ENCODE measurements at regions not wholly inside any gene's neighbourhood (a gene's known extent, or its start where the extent isn't known, plus 50 kb on each side); places are given as distances from the start of the nearest gene placed in this dataset.

DNA sequence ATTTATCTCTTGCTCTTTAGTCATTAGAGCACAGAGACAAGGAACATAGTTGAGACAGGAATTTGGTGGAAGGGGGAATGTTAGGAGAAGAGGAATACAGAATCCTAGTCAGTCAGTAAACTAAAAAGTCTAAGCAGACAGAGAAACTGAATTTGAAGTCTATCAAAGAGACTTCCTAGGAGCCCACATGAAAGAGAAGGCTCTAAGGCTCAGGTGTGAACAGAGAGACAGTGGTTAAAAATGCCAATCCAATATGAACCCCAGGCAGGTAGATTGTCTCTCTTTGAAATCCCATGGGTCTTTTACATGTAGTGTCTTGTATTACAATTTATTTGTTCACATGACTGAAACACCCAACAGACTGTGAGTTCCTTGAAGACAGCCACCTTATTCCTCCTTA lies 77.8 kb upstream of the NFKB1 start:
- no peaks in the 10 kb centered on the region; a peak in 1 of 4 replicates for H3K9me3 ChIP-seq (ENCODE audit: insufficient read depth in 2 of 2, low read depth in 1 of 2, low read length in 1 of 2)
- no peak overlapping the region for H2BK5ac ChIP-seq (ENCODE audit: low read depth, low read length)
- H3K4me1 ChIP-seq (replicated peaks in 1 of 4; ENCODE audit: control insufficient read depth in 3 of 4, insufficient read depth in 4 of 4, low read length in 3 of 4) = no peaks in the 10 kb centered on the region
- ChIA-PET POLR2A (ENCODE audit: partially characterized antibody) (no interaction called here), CTCF (ENCODE audit: partially characterized antibody) (interaction anchor here (1.3 kb wide), 1 partner anchor 78 kb away, joined by 4 read pairs; the partner anchor contains the start of gene SLC39A8)
- H3K56ac ChIP-seq (replicated peaks; ENCODE audit: insufficient read length, low read depth, low read length) = no peak overlapping the region
- H3K27ac ChIP-seq (ENCODE audit: low read depth, low read length) = no peak overlapping the region
- H3K9ac ChIP-seq (replicated peaks in 1 of 4; ENCODE audit: extremely low read depth in 1 of 4, low read depth in 3 of 4, low read length in 3 of 4) = no peak overlapping the region
- H4K20me1 ChIP-seq (replicated peaks in 1 of 2; ENCODE audit: control insufficient read depth in 1 of 2, insufficient read depth in 2 of 2, low read length in 2 of 2) = no peaks in the 10 kb centered on the region
- no peak overlapping the region for H3K18ac ChIP-seq (ENCODE audit: extremely low read depth, low read length)
- H3K4me2 ChIP-seq (ENCODE audit: insufficient read depth in 1 of 2, low read depth in 2 of 2, low read length in 2 of 2) = no peak overlapping the region
- H2AFZ ChIP-seq (ENCODE audit: low read length) = no peak overlapping the region
- no peaks in the 10 kb centered on the region for H3K36me3 ChIP-seq (ENCODE audit: control insufficient read depth in 2 of 4, insufficient read depth in 4 of 4, low read length in 3 of 4)
- TF ChIP-seq POLR2AphosphoS5 (IDR thresholded peaks at IDR 0.05; ENCODE audit: low read depth, low read length) (no peak), POU5F1 (IDR thresholded peaks at IDR 0.05; ENCODE audit: low read depth, low read length) (no peak), ZNF274 (IDR thresholded peaks at IDR 0.05; ENCODE audit: borderline replicate concordance, extremely low read depth, low read length) (no peak), YY1 (IDR thresholded peaks at IDR 0.05; ENCODE audit: low read depth, low read length) (no peak), BACH1 (IDR thresholded peaks at IDR 0.05; ENCODE audit: low read length) (no peak), JUND (IDR thresholded peaks at IDR 0.05; ENCODE audit: low read length) (no peak), HDAC6 (IDR thresholded peaks at IDR 0.05; ENCODE audit: low read depth, low read length) (no peak), SP4 (IDR thresholded peaks at IDR 0.05; ENCODE audit: low read length) (no peak), CTBP2 (IDR thresholded peaks at IDR 0.05; ENCODE audit: borderline replicate concordance, insufficient read depth, insufficient read length, low read length) (no peak), EGR1 (IDR thresholded peaks at IDR 0.05; ENCODE audit: borderline replicate concordance, low read depth, low read length) (no peak)
- TF ChIP-seq, protein P1, sequence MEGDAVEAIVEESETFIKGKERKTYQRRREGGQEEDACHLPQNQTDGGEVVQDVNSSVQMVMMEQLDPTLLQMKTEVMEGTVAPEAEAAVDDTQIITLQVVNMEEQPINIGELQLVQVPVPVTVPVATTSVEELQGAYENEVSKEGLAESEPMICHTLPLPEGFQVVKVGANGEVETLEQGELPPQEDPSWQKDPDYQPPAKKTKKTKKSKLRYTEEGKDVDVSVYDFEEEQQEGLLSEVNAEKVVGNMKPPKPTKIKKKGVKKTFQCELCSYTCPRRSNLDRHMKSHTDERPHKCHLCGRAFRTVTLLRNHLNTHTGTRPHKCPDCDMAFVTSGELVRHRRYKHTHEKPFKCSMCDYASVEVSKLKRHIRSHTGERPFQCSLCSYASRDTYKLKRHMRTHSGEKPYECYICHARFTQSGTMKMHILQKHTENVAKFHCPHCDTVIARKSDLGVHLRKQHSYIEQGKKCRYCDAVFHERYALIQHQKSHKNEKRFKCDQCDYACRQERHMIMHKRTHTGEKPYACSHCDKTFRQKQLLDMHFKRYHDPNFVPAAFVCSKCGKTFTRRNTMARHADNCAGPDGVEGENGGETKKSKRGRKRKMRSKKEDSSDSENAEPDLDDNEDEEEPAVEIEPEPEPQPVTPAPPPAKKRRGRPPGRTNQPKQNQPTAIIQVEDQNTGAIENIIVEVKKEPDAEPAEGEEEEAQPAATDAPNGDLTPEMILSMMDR (IDR thresholded peaks at IDR 0.05; ENCODE audit: control extremely low read depth in 1 of 3, insufficient read depth in 1 of 3, low read depth in 1 of 3, low read length in 3 of 3) = no peak
- no peaks in the 10 kb centered on the region for H3K79me1 ChIP-seq (ENCODE audit: low read depth, low read length)
- FAIRE-seq (no peak), DNase-seq (ENCODE audit: low read depth in 1 of 2, low spot score in 2 of 2) (no peak)
- H3K79me2 ChIP-seq (ENCODE audit: control insufficient read depth in 1 of 2, insufficient read depth in 2 of 2, low read length in 2 of 2) = no peaks in the 10 kb centered on the region
- H2BK20ac ChIP-seq (ENCODE audit: low read length) = no peak overlapping the region
- H3K27me3 ChIP-seq (replicated peaks in 1 of 4; ENCODE audit: control insufficient read depth in 3 of 4, extremely low read depth in 1 of 4, insufficient read depth in 3 of 4, low read length in 3 of 4) = no peaks in the 10 kb centered on the region
- no peak overlapping the region for H3K4ac ChIP-seq (replicated peaks; ENCODE audit: insufficient read length, low read depth, low read length)
- H3K4me3 ChIP-seq (ENCODE audit: extremely low read depth in 1 of 4, insufficient read depth in 2 of 4, low read depth in 3 of 4, low read length in 4 of 4) = no peak overlapping the region
- H4K91ac ChIP-seq (replicated peaks; ENCODE audit: insufficient read length, low read length) = no peak overlapping the region
- no peak overlapping the region for H3K23ac ChIP-seq (ENCODE audit: insufficient read length)
- H2BK15ac ChIP-seq (ENCODE audit: low read length) = no peak overlapping the region
- H2AK5ac ChIP-seq (ENCODE audit: low read depth, low read length) = no peak overlapping the region
- H3K14ac ChIP-seq (ENCODE audit: insufficient read length) = no peak overlapping the region
- no peak overlapping the region for H2BK12ac ChIP-seq (ENCODE audit: low read depth, low read length)
- H4K8ac ChIP-seq (ENCODE audit: extremely low read depth, insufficient read depth, low read length) = no peak overlapping the region
- no peak overlapping the region for H2BK120ac ChIP-seq (replicated peaks; ENCODE audit: low read depth, low read length)
- H3K23me2 ChIP-seq (ENCODE audit: low read depth, low read length) = no peaks in the 10 kb centered on the region
- H4K5ac ChIP-seq (ENCODE audit: insufficient read length, low read depth, low read length) = no peak overlapping the region

Measured in H1 (cell line).